B cell (primary cell): ENCODE measurements at regions not wholly inside any gene's neighbourhood (a gene's known extent, or its start where the extent isn't known, plus 50 kb on each side); places are given as distances from the start of the nearest gene placed in this dataset.

ENCODE experiments used
- ATAC-seq: fragments of 200-7000 bp; cut with Tn5 transposase; one replicate; pipeline ENCODE4 v1.10.0; 2021; ENCODE audit warnings: low read depth, mild to moderate bottlenecking, moderate number of reproducible peaks, moderate library complexity
- CTCF ChIA-PET: fragments of 350-600 bp; sonication (Branson Sonifier 250); formaldehyde crosslinking; loops from one replicate; lab custom pipeline; 2021; ENCODE audit warnings: antibody characterized with exemption, inconsistent platforms; lab: Charles Lee
- POLR2A ChIA-PET: fragments of 350-600 bp; sonication (Branson Sonifier 250); formaldehyde crosslinking; loops from one replicate; lab custom pipeline; 2021; ENCODE audit warnings: antibody characterized with exemption; lab: Charles Lee
- DNase-seq: peaks from one replicate; pipeline ENCODE4 v3.0.0; 2013
- H2AFZ ChIP-seq: 2 replicates; pipeline ENCODE4 v1.6.1; 2012; ENCODE audit warnings: mild to moderate bottlenecking, low read depth, low read length; ENCODE audit not compliant: insufficient read depth, poor library complexity, severe bottlenecking
- H3K27ac ChIP-seq, 2 donors: 1 replicate in 1 of 2; 2 replicates in 1 of 2; pipeline ENCODE4 v1.5.1; 2012 to 2013; ENCODE audit warnings: low read length in 2 of 2, mild to moderate bottlenecking in 2 of 2, moderate library complexity in 1 of 2
- H3K27me3 ChIP-seq, 4 experiments: fragments of 200-600 bp in 1 of 4; sonication (generic) in 1 of 4; replicated peaks in 1 of 4; 1 replicate in 2 of 4; 2 replicates in 2 of 4; pipeline versions ENCODE4 v1.6.1 to v1.7.0; 2013 to 2016; ENCODE audit warnings: low read length in 3 of 4, mild to moderate bottlenecking in 2 of 4, mixed read lengths in 1 of 4, moderate library complexity in 1 of 4; ENCODE audit not compliant: insufficient read depth in 4 of 4, control insufficient read depth in 3 of 4; ENCODE audit errors: control extremely low read depth in 1 of 4
- H3K36me3 ChIP-seq, 2 experiments: replicated peaks in 1 of 2; 1 replicate in 1 of 2; 2 replicates in 1 of 2; pipeline versions ENCODE4 v1.6.1 to v1.7.1; 2013; ENCODE audit warnings: low read length in 1 of 2; ENCODE audit not compliant: insufficient read depth in 2 of 2, control insufficient read depth in 1 of 2; ENCODE audit errors: control extremely low read depth in 1 of 2, extremely low read depth in 1 of 2
- H3K4me1 ChIP-seq, 2 donors: fragments of 200-600 bp in 1 of 2; sonication (generic) in 1 of 2; 1 replicate in 1 of 2; 2 replicates in 1 of 2; pipeline versions ENCODE4 v1.5.1 to v1.6.1; 2013 to 2017; ENCODE audit warnings: low read length in 2 of 2; ENCODE audit not compliant: control insufficient read depth in 2 of 2, insufficient read depth in 2 of 2
- H3K4me2 ChIP-seq: replicated peaks from 2 replicates; pipeline ENCODE3; 2012; ENCODE audit warnings: mild to moderate bottlenecking, low read depth, low read length; ENCODE audit not compliant: poor library complexity, severe bottlenecking
- H3K4me3 ChIP-seq, 5 experiments: fragments of 200-600 bp in 1 of 5; sonication (generic) in 1 of 5; 1 replicate in 3 of 5; 2 replicates in 2 of 5; pipeline versions ENCODE4 v1.5.1 to v1.7.0; 2011 to 2016; ENCODE audit warnings: low read length in 4 of 5, mild to moderate bottlenecking in 4 of 5, low read depth in 2 of 5, control low read depth in 1 of 5, moderate library complexity in 1 of 5; ENCODE audit not compliant: insufficient read depth in 1 of 5; ENCODE audit errors: control extremely low read depth in 1 of 5, extremely low read depth in 1 of 5
- H3K79me2 ChIP-seq: fragments of 200-600 bp; sonication (generic); one replicate; pipeline ENCODE4 v1.6.0; 2016; ENCODE audit warnings: low read length; ENCODE audit not compliant: control insufficient read depth, insufficient read depth
- H3K9ac ChIP-seq: fragments of 200-600 bp; sonication (generic); 2 replicates; pipeline ENCODE4 v1.6.1; 2017; ENCODE audit warnings: mild to moderate bottlenecking, low read length, moderate library complexity
- H3K9me3 ChIP-seq, 3 donors: one replicate each; pipeline versions ENCODE4 v1.6.1 to v1.7.1; 2013; ENCODE audit warnings: low read length in 2 of 3; ENCODE audit not compliant: control insufficient read depth in 2 of 3, insufficient read depth in 1 of 3; ENCODE audit errors: control extremely low read depth in 1 of 3
- H4K20me1 ChIP-seq: 2 replicates; pipeline ENCODE4 v1.6.0; 2012; ENCODE audit warnings: mild to moderate bottlenecking, low read length; ENCODE audit not compliant: insufficient read depth, control insufficient read depth, poor library complexity, severe bottlenecking
- H3K27ac Mint-ChIP-seq: one replicate; pipeline ENCODE4 v1.8.0; 2021; ENCODE audit warnings: mixed read lengths
- H3K27me3 Mint-ChIP-seq: one replicate; pipeline ENCODE4 v1.8.0; 2021; ENCODE audit warnings: mixed read lengths
- H3K4me1 Mint-ChIP-seq: one replicate; pipeline ENCODE4 v1.8.0; 2021; ENCODE audit warnings: mixed read lengths
- H3K4me3 Mint-ChIP-seq: one replicate; pipeline ENCODE4 v1.8.0; 2021; ENCODE audit warnings: mixed read lengths
- H3K9me3 Mint-ChIP-seq: one replicate; pipeline ENCODE4 v1.8.0; 2022; ENCODE audit warnings: mixed read lengths; ENCODE audit not compliant: insufficient read depth
- CTCF ChIP-seq: fragments of 200-600 bp; IDR thresholded peaks from one replicate; pipeline ENCODE4 v1.8.0; 2022; ENCODE audit warnings: antibody characterized with exemption, mild to moderate bottlenecking
- EZH2 ChIP-seq: IDR thresholded peaks from 2 replicates; pipeline ENCODE4 v1.6.1; 2012; ENCODE audit warnings: borderline replicate concordance, low read depth, mild to moderate bottlenecking, moderate library complexity, low read length; ENCODE audit not compliant: insufficient read depth, poor library complexity, severe bottlenecking
- WGBS: methylation state at CpG from one replicate; pipeline ENCODE4 v1.1.5; 2013; ENCODE audit warnings: missing lambda C conversion rate; ENCODE audit not compliant: insufficient coverage; 5-methylcytosine and 5-hydroxymethylcytosine counted together
- intact Hi-C: fragments of 100-400 bp; cut with micrococcal nuclease; formaldehyde crosslinking; loops from one replicate; pipeline ENCODE4 v1.10.0; 2022

DNA sequence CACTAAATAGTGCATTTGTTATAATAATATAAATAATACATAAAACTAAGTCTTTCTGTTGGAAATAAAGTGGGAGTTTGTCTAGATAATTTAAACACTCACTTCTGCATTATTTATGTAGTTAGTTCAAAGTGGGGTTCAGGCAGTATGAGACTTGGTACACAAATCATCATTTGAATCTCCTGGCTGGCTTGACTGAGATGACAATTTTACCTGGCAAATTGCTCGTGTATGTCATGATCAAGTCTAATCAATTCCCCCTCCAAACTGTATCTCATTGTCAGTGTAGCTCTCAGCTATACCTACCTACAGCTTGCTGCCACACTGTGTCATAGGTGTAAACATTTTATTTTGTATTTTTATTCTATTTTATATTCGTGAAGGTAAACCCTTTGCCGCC lies 563.4 kb upstream of the TENM3 start:
- no peaks in the 10 kb centered on the region for H3K27me3 Mint-ChIP-seq
- ChIA-PET POLR2A (no interaction called here), CTCF (no interaction called here)
- no peak overlapping the region for H3K4me3 Mint-ChIP-seq
- Histone ChIP-seq H3K9ac (no peak overlapping the region), H3K4me2 (no peak overlapping the region), H3K4me3 (no peak overlapping the region), H3K79me2 (no peaks in the 10 kb centered on the region), H3K27ac (no peak overlapping the region), H2AFZ (no peak overlapping the region), H3K4me1 (no peaks in the 10 kb centered on the region), H3K9me3 (no peaks in the 10 kb centered on the region), H3K36me3 (no peaks in the 10 kb centered on the region), H4K20me1 (no peaks in the 10 kb centered on the region), H3K27me3 (no peaks in the 10 kb centered on the region)
- TF ChIP-seq EZH2 = no peak
- TF ChIP-seq CTCF = no peak
- no CpG with 5 or more reads among the region's 3 CpGs for WGBS
- no peaks in the 10 kb centered on the region for H3K9me3 Mint-ChIP-seq
- DNase-seq (no peak), ATAC-seq (no peak)
- intact Hi-C loops = no loop called here
- no peak overlapping the region for H3K27ac Mint-ChIP-seq
- no peaks in the 10 kb centered on the region for H3K4me1 Mint-ChIP-seq

GRCh38 chr4:181682367-181683047 lies 560.7 kb upstream of the TENM3 start:
- Mint-ChIP-seq H3K4me1 (no peaks in the 10 kb centered on the region), H3K27ac (no peak overlapping the region), H3K9me3 (no peaks in the 10 kb centered on the region), H3K4me3 (no peak overlapping the region), H3K27me3 (no peaks in the 10 kb centered on the region)
- Histone ChIP-seq H3K9me3 (no peaks in the 10 kb centered on the region), H3K4me1 (no peaks in the 10 kb centered on the region), H2AFZ (no peak overlapping the region), H3K4me2 (no peak overlapping the region), H3K36me3 (no peaks in the 10 kb centered on the region), H3K9ac (no peak overlapping the region), H3K4me3 (no peak overlapping the region), H4K20me1 (no peaks in the 10 kb centered on the region), H3K27me3 (no peaks in the 10 kb centered on the region), H3K27ac (no peak overlapping the region), H3K79me2 (no peaks in the 10 kb centered on the region)
- intact Hi-C loops = no loop called here
- CTCF ChIA-PET = no interaction called here
- ATAC-seq (no peak), DNase-seq (no peak)
- TF ChIP-seq CTCF (no peak), EZH2 (no peak)
- WGBS = 100% methylated on average over 1 of the region's 3 CpGs
- POLR2A ChIA-PET = no interaction called here
